ENCODE measurements at regions not wholly inside any gene's neighbourhood (a gene's known extent, or its start where the extent isn't known, plus 50 kb on each side); places are given as distances from the start of the nearest gene placed in this dataset.

DNA sequence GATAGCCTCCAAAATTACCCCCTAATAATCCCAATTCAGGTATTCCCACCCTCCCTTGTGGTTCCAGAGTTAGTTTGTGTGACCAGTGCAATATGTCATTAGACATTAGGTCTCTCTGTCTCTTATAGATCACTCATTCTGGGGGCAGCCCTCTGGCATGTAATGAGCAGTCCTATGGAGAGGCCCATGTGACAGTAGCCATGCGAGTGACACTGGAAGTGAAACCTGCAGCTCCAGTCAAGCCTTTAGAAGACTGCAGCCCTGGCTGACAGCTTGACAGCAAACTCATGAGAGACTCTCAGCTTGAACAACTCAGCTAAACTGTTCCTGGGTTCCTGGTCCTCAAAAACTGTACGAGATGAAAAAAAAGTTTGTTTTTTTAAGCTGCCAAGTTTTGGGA, 54.0 kb upstream of the HSPB3 start:
- TF ChIP-seq, protein P1, sequence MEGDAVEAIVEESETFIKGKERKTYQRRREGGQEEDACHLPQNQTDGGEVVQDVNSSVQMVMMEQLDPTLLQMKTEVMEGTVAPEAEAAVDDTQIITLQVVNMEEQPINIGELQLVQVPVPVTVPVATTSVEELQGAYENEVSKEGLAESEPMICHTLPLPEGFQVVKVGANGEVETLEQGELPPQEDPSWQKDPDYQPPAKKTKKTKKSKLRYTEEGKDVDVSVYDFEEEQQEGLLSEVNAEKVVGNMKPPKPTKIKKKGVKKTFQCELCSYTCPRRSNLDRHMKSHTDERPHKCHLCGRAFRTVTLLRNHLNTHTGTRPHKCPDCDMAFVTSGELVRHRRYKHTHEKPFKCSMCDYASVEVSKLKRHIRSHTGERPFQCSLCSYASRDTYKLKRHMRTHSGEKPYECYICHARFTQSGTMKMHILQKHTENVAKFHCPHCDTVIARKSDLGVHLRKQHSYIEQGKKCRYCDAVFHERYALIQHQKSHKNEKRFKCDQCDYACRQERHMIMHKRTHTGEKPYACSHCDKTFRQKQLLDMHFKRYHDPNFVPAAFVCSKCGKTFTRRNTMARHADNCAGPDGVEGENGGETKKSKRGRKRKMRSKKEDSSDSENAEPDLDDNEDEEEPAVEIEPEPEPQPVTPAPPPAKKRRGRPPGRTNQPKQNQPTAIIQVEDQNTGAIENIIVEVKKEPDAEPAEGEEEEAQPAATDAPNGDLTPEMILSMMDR (conservative IDR thresholded peaks at IDR 0.05 in 1 of 2, IDR thresholded peaks at IDR 0.05 in 1 of 2; ENCODE audit: low read depth in 1 of 2, low read length in 2 of 2): no peak
- TF ChIP-seq EZH2 (IDR thresholded peaks at IDR 0.05; ENCODE audit: low read length, missing control alignments): no peak
